ENCODE measurements at regions not wholly inside any gene's neighbourhood (a gene's known extent, or its start where the extent isn't known, plus 50 kb on each side); places are given as distances from the start of the nearest gene placed in this dataset.

GRCh38 chr7:80379034-80379982 is 132.6 kb downstream of the GNAT3 start:
- in situ Hi-C loops (cut with MboI) = no loop called here
- Histone ChIP-seq H3K4me1 (ENCODE audit: insufficient read depth) (peaks cover 12% of the 10 kb centered on the region), H3F3A (ENCODE audit: insufficient read depth) (no peaks in the 10 kb centered on the region), H3K9me3 (ENCODE audit: low read depth) (no peaks in the 10 kb centered on the region), H3K4me2 (ENCODE audit: unreplicated experiment) (peak overlapping the region; percentile 23), H3K79me2 (ENCODE audit: insufficient read depth) (no peaks in the 10 kb centered on the region), H3K9me2 (ENCODE audit: insufficient read depth) (no peaks in the 10 kb centered on the region), H4K20me1 (ENCODE audit: insufficient read depth) (no peaks in the 10 kb centered on the region), H3K4me3 (no peak overlapping the region), H3K9ac (no peak overlapping the region), H3K27me3 (replicated peaks; ENCODE audit: insufficient read depth) (no peaks in the 10 kb centered on the region), H2AFZ (no peak overlapping the region), H3K36me3 (ENCODE audit: low read depth) (no peaks in the 10 kb centered on the region), H3K27ac (no peak overlapping the region)
- DNase-seq = peak; percentile 73
- WGBS, 2 experiments (ENCODE audit: low coverage in 1 of 2, low lambda C conversion rate in 2 of 2, missing lambda C conversion rate in 2 of 2) = 65% methylated on average over 3 of the region's 3 CpGs
- TF ChIP-seq EZH2phosphoT487 (IDR thresholded peaks at IDR 0.05; ENCODE audit: insufficient read depth, low read depth) (no peak), EZH2 (IDR thresholded peaks at IDR 0.05; ENCODE audit: insufficient read depth, poor library complexity, severe bottlenecking) (no peak)

- H3K27ac ChIP-seq = no peak overlapping the region
- H3K79me2 ChIP-seq (ENCODE audit: insufficient read depth) = no peaks in the 10 kb centered on the region
- H3K9me2 ChIP-seq (ENCODE audit: insufficient read depth) = no peaks in the 10 kb centered on the region
- H3K4me3 ChIP-seq = no peak overlapping the region
- H3F3A ChIP-seq (ENCODE audit: insufficient read depth) = no peaks in the 10 kb centered on the region
- TF ChIP-seq EZH2 (IDR thresholded peaks at IDR 0.05; ENCODE audit: insufficient read depth, poor library complexity, severe bottlenecking) = no peak
- TF ChIP-seq EZH2phosphoT487 (IDR thresholded peaks at IDR 0.05; ENCODE audit: insufficient read depth, low read depth) = no peak
- 31 to 36% methylated on average over 4 of the region's 4 CpGs for WGBS, 2 experiments (ENCODE audit: low coverage in 1 of 2, low lambda C conversion rate in 2 of 2, missing lambda C conversion rate in 2 of 2)
- peaks cover 17% of the 10 kb centered on the region for H3K4me1 ChIP-seq (ENCODE audit: insufficient read depth)
- no peaks in the 10 kb centered on the region for H3K27me3 ChIP-seq (replicated peaks; ENCODE audit: insufficient read depth)
- in situ Hi-C loops (cut with MboI) = no loop called here
- H3K36me3 ChIP-seq (ENCODE audit: low read depth) = no peaks in the 10 kb centered on the region
- no peaks in the 10 kb centered on the region for H4K20me1 ChIP-seq (ENCODE audit: insufficient read depth)
- no peak for DNase-seq
- H2AFZ ChIP-seq = no peak overlapping the region
- no peak overlapping the region for H3K4me2 ChIP-seq (ENCODE audit: unreplicated experiment)
- H3K9me3 ChIP-seq (ENCODE audit: low read depth) = no peaks in the 10 kb centered on the region
- no peak overlapping the region for H3K9ac ChIP-seq
Observed at GRCh38 chr7:80374321-80374720, 137.5 kb downstream of the GNAT3 start.

GRCh38 chr7:80373429-80374032 is 138.3 kb downstream of the GNAT3 start:
- no peaks in the 10 kb centered on the region for H4K20me1 ChIP-seq (ENCODE audit: insufficient read depth)
- H3K79me2 ChIP-seq (ENCODE audit: insufficient read depth) = no peaks in the 10 kb centered on the region
- peaks cover 9% of the 10 kb centered on the region for H3K4me1 ChIP-seq (ENCODE audit: insufficient read depth)
- no peak overlapping the region for H2AFZ ChIP-seq
- DNase-seq = no peak
- 93% methylated on average over 4 of the region's 4 CpGs for WGBS, 2 experiments (ENCODE audit: low coverage in 1 of 2, low lambda C conversion rate in 2 of 2, missing lambda C conversion rate in 2 of 2)
- H3K27me3 ChIP-seq (replicated peaks; ENCODE audit: insufficient read depth) = no peaks in the 10 kb centered on the region
- H3K36me3 ChIP-seq (ENCODE audit: low read depth) = no peaks in the 10 kb centered on the region
- H3F3A ChIP-seq (ENCODE audit: insufficient read depth) = no peaks in the 10 kb centered on the region
- H3K9ac ChIP-seq = no peak overlapping the region
- no peak overlapping the region for H3K4me2 ChIP-seq (ENCODE audit: unreplicated experiment)
- no peak for TF ChIP-seq EZH2 (IDR thresholded peaks at IDR 0.05; ENCODE audit: insufficient read depth, poor library complexity, severe bottlenecking)
- TF ChIP-seq EZH2phosphoT487 (IDR thresholded peaks at IDR 0.05; ENCODE audit: insufficient read depth, low read depth) = no peak
- H3K27ac ChIP-seq = no peak overlapping the region
- no peak overlapping the region for H3K4me3 ChIP-seq
- in situ Hi-C loops (cut with MboI) = no loop called here
- no peaks in the 10 kb centered on the region for H3K9me3 ChIP-seq (ENCODE audit: low read depth)
- H3K9me2 ChIP-seq (ENCODE audit: insufficient read depth) = no peaks in the 10 kb centered on the region

GRCh38 chr7:80372415-80372814 is 139.4 kb downstream of the GNAT3 start:
- no peaks in the 10 kb centered on the region for H3K79me2 ChIP-seq (ENCODE audit: insufficient read depth)
- in situ Hi-C loops (cut with MboI) = no loop called here
- no peak overlapping the region for H3K27ac ChIP-seq
- H3F3A ChIP-seq (ENCODE audit: insufficient read depth) = no peaks in the 10 kb centered on the region
- H3K4me2 ChIP-seq (ENCODE audit: unreplicated experiment) = peak overlapping the region; percentile 6
- TF ChIP-seq EZH2phosphoT487 (IDR thresholded peaks at IDR 0.05; ENCODE audit: insufficient read depth, low read depth) = no peak
- TF ChIP-seq EZH2 (IDR thresholded peaks at IDR 0.05; ENCODE audit: insufficient read depth, poor library complexity, severe bottlenecking) = no peak
- WGBS, 2 experiments (ENCODE audit: low coverage in 1 of 2, low lambda C conversion rate in 2 of 2, missing lambda C conversion rate in 2 of 2) = 91 to 96% methylated on average over 2 of the region's 2 CpGs
- no peaks in the 10 kb centered on the region for H3K27me3 ChIP-seq (replicated peaks; ENCODE audit: insufficient read depth)
- H3K9me2 ChIP-seq (ENCODE audit: insufficient read depth) = no peaks in the 10 kb centered on the region
- H3K4me3 ChIP-seq = no peak overlapping the region
- no peaks in the 10 kb centered on the region for H4K20me1 ChIP-seq (ENCODE audit: insufficient read depth)
- H3K36me3 ChIP-seq (ENCODE audit: low read depth) = no peaks in the 10 kb centered on the region
- peak; percentile 42 for DNase-seq
- no peak overlapping the region for H3K9ac ChIP-seq
- H3K4me1 ChIP-seq (ENCODE audit: insufficient read depth) = peaks cover 6% of the 10 kb centered on the region; the same call in 1 of the 2 replicates
- H3K9me3 ChIP-seq (ENCODE audit: low read depth) = no peaks in the 10 kb centered on the region
- no peak overlapping the region for H2AFZ ChIP-seq
